ENCODE measurements at regions not wholly inside any gene's neighbourhood (a gene's known extent, or its start where the extent isn't known, plus 50 kb on each side); places are given as distances from the start of the nearest gene placed in this dataset.

DNA sequence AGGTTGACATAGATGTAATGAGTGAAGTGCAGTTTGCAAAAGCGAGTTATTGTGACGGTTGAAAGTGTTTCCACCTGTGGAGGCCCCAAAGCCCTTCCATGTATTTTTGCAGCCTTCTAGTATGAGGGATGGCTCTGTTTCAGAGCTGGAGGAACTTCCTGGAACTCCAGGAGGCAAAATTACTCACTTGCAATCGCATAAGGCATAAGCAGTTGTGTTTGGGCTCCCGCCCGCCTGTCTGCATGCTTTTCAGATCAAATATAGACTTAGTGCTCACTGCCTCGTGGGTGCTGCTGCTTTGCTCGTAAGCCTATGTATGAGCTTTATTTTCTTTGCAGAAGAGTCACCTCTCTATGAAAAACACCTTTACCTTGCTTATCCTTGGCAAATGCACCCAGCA is 146.8 kb upstream of the LARGE1 start (continued):
- TF ChIP-seq, protein P1, sequence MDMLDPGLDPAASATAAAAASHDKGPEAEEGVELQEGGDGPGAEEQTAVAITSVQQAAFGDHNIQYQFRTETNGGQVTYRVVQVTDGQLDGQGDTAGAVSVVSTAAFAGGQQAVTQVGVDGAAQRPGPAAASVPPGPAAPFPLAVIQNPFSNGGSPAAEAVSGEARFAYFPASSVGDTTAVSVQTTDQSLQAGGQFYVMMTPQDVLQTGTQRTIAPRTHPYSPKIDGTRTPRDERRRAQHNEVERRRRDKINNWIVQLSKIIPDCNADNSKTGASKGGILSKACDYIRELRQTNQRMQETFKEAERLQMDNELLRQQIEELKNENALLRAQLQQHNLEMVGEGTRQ (CRISPR knock-in tag; IDR thresholded peaks at IDR 0.05) = no peak
- no peak for TF ChIP-seq RORB (CRISPR knock-in tag; IDR thresholded peaks at IDR 0.05)

DNA sequence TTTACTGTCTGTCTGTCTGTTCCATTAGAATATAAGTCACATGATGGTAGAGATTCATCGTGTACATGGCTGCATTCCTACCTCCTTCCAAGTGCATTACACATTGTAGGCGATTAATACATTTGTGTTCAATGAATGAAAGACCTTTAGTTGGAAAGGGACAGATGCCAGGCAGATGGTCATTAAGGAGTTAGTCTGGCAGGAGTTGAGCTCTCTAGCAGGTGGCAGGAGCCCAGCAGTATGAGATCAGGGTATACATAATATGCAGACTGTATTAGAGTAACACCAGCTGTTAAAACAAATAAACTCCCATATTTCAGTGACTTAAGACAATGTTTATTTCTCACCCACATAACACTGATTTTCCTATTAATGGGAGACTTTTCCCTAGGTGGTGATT is 147.7 kb upstream of the LARGE1 start:
- Mint-ChIP-seq H3K27me3 (ENCODE audit: low read depth) (no peaks in the 10 kb centered on the region), H3K4me3 (no peak overlapping the region), H3K27ac (no peak overlapping the region), H3K9me3 (no peaks in the 10 kb centered on the region), H3K4me1 (no peaks in the 10 kb centered on the region), H3K36me3 (no peaks in the 10 kb centered on the region)
- DNase-seq (ENCODE audit: low spot score) (no peak), ATAC-seq (no peak)
- TF ChIP-seq, protein P2, sequence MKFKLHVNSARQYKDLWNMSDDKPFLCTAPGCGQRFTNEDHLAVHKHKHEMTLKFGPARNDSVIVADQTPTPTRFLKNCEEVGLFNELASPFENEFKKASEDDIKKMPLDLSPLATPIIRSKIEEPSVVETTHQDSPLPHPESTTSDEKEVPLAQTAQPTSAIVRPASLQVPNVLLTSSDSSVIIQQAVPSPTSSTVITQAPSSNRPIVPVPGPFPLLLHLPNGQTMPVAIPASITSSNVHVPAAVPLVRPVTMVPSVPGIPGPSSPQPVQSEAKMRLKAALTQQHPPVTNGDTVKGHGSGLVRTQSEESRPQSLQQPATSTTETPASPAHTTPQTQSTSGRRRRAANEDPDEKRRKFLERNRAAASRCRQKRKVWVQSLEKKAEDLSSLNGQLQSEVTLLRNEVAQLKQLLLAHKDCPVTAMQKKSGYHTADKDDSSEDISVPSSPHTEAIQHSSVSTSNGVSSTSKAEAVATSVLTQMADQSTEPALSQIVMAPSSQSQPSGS (CRISPR knock-in tag; IDR thresholded peaks at IDR 0.05; ENCODE audit: borderline replicate concordance, low read depth) = no peak
- TF ChIP-seq, protein P3, sequence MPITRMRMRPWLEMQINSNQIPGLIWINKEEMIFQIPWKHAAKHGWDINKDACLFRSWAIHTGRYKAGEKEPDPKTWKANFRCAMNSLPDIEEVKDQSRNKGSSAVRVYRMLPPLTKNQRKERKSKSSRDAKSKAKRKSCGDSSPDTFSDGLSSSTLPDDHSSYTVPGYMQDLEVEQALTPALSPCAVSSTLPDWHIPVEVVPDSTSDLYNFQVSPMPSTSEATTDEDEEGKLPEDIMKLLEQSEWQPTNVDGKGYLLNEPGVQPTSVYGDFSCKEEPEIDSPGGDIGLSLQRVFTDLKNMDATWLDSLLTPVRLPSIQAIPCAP (CRISPR knock-in tag; IDR thresholded peaks at IDR 0.05) = no peak
- TF ChIP-seq, protein P4, sequence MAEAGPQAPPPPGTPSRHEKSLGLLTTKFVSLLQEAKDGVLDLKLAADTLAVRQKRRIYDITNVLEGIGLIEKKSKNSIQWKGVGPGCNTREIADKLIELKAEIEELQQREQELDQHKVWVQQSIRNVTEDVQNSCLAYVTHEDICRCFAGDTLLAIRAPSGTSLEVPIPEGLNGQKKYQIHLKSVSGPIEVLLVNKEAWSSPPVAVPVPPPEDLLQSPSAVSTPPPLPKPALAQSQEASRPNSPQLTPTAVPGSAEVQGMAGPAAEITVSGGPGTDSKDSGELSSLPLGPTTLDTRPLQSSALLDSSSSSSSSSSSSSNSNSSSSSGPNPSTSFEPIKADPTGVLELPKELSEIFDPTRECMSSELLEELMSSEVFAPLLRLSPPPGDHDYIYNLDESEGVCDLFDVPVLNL (CRISPR knock-in tag; IDR thresholded peaks at IDR 0.05; ENCODE audit: borderline replicate concordance, low read depth) = no peak
- TF ChIP-seq, protein P5, sequence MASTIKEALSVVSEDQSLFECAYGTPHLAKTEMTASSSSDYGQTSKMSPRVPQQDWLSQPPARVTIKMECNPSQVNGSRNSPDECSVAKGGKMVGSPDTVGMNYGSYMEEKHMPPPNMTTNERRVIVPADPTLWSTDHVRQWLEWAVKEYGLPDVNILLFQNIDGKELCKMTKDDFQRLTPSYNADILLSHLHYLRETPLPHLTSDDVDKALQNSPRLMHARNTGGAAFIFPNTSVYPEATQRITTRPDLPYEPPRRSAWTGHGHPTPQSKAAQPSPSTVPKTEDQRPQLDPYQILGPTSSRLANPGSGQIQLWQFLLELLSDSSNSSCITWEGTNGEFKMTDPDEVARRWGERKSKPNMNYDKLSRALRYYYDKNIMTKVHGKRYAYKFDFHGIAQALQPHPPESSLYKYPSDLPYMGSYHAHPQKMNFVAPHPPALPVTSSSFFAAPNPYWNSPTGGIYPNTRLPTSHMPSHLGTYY (CRISPR knock-in tag; IDR thresholded peaks at IDR 0.05) = no peak
- no peak for TF ChIP-seq PRRX2 (CRISPR knock-in tag; IDR thresholded peaks at IDR 0.05)
- TF ChIP-seq, protein P1 (CRISPR knock-in tag; IDR thresholded peaks at IDR 0.05) = no peak
- TF ChIP-seq IRF2 (CRISPR knock-in tag; IDR thresholded peaks at IDR 0.05; ENCODE audit: borderline replicate concordance, low read depth) = no peak
- TF ChIP-seq, protein P6, sequence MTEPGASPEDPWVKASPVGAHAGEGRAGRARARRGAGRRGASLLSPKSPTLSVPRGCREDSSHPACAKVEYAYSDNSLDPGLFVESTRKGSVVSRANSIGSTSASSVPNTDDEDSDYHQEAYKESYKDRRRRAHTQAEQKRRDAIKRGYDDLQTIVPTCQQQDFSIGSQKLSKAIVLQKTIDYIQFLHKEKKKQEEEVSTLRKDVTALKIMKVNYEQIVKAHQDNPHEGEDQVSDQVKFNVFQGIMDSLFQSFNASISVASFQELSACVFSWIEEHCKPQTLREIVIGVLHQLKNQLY (CRISPR knock-in tag; IDR thresholded peaks at IDR 0.05) = no peak
- TF ChIP-seq TEAD1 (CRISPR knock-in tag; IDR thresholded peaks at IDR 0.05) = no peak
- TF ChIP-seq, protein P7, sequence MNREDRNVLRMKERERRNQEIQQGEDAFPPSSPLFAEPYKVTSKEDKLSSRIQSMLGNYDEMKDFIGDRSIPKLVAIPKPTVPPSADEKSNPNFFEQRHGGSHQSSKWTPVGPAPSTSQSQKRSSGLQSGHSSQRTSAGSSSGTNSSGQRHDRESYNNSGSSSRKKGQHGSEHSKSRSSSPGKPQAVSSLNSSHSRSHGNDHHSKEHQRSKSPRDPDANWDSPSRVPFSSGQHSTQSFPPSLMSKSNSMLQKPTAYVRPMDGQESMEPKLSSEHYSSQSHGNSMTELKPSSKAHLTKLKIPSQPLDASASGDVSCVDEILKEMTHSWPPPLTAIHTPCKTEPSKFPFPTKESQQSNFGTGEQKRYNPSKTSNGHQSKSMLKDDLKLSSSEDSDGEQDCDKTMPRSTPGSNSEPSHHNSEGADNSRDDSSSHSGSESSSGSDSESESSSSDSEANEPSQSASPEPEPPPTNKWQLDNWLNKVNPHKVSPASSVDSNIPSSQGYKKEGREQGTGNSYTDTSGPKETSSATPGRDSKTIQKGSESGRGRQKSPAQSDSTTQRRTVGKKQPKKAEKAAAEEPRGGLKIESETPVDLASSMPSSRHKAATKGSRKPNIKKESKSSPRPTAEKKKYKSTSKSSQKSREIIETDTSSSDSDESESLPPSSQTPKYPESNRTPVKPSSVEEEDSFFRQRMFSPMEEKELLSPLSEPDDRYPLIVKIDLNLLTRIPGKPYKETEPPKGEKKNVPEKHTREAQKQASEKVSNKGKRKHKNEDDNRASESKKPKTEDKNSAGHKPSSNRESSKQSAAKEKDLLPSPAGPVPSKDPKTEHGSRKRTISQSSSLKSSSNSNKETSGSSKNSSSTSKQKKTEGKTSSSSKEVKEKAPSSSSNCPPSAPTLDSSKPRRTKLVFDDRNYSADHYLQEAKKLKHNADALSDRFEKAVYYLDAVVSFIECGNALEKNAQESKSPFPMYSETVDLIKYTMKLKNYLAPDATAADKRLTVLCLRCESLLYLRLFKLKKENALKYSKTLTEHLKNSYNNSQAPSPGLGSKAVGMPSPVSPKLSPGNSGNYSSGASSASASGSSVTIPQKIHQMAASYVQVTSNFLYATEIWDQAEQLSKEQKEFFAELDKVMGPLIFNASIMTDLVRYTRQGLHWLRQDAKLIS (CRISPR knock-in tag; IDR thresholded peaks at IDR 0.05; ENCODE audit: borderline replicate concordance) = no peak
- no peak for TF ChIP-seq TEAD4 (CRISPR knock-in tag; IDR thresholded peaks at IDR 0.05)
- TF ChIP-seq, protein P8, sequence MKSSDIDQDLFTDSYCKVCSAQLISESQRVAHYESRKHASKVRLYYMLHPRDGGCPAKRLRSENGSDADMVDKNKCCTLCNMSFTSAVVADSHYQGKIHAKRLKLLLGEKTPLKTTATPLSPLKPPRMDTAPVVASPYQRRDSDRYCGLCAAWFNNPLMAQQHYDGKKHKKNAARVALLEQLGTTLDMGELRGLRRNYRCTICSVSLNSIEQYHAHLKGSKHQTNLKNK (CRISPR knock-in tag; IDR thresholded peaks at IDR 0.05) = no peak
- no peak for TF ChIP-seq ZNF121 (CRISPR knock-in tag; IDR thresholded peaks at IDR 0.05)
- TF ChIP-seq ZNF416 (CRISPR knock-in tag; IDR thresholded peaks at IDR 0.05) = no peak
- TF ChIP-seq SMAD4 (CRISPR knock-in tag; IDR thresholded peaks at IDR 0.05) = no peak
- ChIA-PET POLR2A (no interaction called here), CTCF (interaction anchor here (0.8 kb wide), 1 partner anchor 38 kb away, joined by 3 read pairs; no protein-coding TSS in a partner anchor)

Measured in WTC11 (cell line).